Erythroblast (primary cell): ENCODE measurements at regions not wholly inside any gene's neighbourhood (a gene's known extent, or its start where the extent isn't known, plus 50 kb on each side); places are given as distances from the start of the nearest gene placed in this dataset.

ENCODE experiments used
- DNase-seq, 2 experiments: peaks; one replicate each; lab custom pipeline; 2025; lab: John Stamatoyannopoulos, UW
- GATA1 ChIP-seq: IDR thresholded peaks from 2 replicates; pipeline ENCODE4 v1.6.1; 2011; ENCODE audit warnings: low read depth, mild to moderate bottlenecking, control low read depth, low read length, moderate library complexity
- POLR2A ChIP-seq: IDR thresholded peaks from 2 replicates; pipeline ENCODE4 v1.6.1; 2011; ENCODE audit warnings: mild to moderate bottlenecking, low read length

GRCh38 chr15:70390723-70391122 lies 293.0 kb upstream of the TLE3 start:
- TF ChIP-seq POLR2A (no peak), GATA1 (no peak)
- DNase-seq, result no peak

GRCh38 chr15:70387993-70388392 lies 290.3 kb upstream of the TLE3 start:
- TF ChIP-seq GATA1, result no peak
- TF ChIP-seq POLR2A, result no peak
- no peak for DNase-seq

- DNase-seq, result no peak
- TF ChIP-seq POLR2A (no peak), GATA1 (no peak)
These were observed 289.4 kb upstream of the TLE3 start for GRCh38 chr15:70387081-70387480.

GRCh38 chr15:70385711-70386110 lies 288.0 kb upstream of the TLE3 start:
- no peak for DNase-seq
- TF ChIP-seq GATA1 (no peak), POLR2A (no peak)

- DNase-seq, result no peak
- TF ChIP-seq GATA1, result no peak
- no peak for TF ChIP-seq POLR2A
These were observed 287.3 kb upstream of the TLE3 start for GRCh38 chr15:70385052-70385451.

GRCh38 chr15:70383856-70384255 lies 286.1 kb upstream of the TLE3 start:
- no peak for DNase-seq
- TF ChIP-seq POLR2A, result no peak
- no peak for TF ChIP-seq GATA1

- DNase-seq, result no peak
- TF ChIP-seq GATA1 (no peak), POLR2A (no peak)
These were observed 285.2 kb upstream of the TLE3 start for GRCh38 chr15:70382762-70383458.

GRCh38 chr15:70382009-70382749 lies 284.5 kb upstream of the TLE3 start:
- DNase-seq, result no peak
- TF ChIP-seq GATA1 (no peak), POLR2A (no peak)

GRCh38 chr15:70379938-70380883 lies 282.5 kb upstream of the TLE3 start:
- DNase-seq, result peak in 1 of 2 experiments; percentile 31
- TF ChIP-seq GATA1, result no peak
- TF ChIP-seq POLR2A, result no peak

GRCh38 chr15:70379134-70379533 lies 281.4 kb upstream of the TLE3 start:
- no peak for DNase-seq
- TF ChIP-seq GATA1, result no peak

- no peak for TF ChIP-seq GATA1
- no peak for TF ChIP-seq POLR2A
- DNase-seq, result no peak
These were observed 280.7 kb upstream of the TLE3 start for GRCh38 chr15:70378126-70379031.

GRCh38 chr15:70376929-70377691 lies 279.4 kb upstream of the TLE3 start:
- TF ChIP-seq GATA1 (no peak), POLR2A (no peak)
- peak; percentile 19 to 41 for DNase-seq
